Activated T-helper 1 cell treated with anti-CD3 and anti-CD28 coated beads, Interleukin-2, amount 50 U/mL, for 16 hours (primary cell): ENCODE measurements at regions not wholly inside any gene's neighbourhood (a gene's known extent, or its start where the extent isn't known, plus 50 kb on each side); places are given as distances from the start of the nearest gene placed in this dataset.
A peak's percentile ranks its signal among the peaks of the same experiment; 100 is the strongest.

Experiments
- DNase-seq, 2 donors: peaks; one replicate each; pipeline ENCODE4 v3.0.0-alpha.2; 2020; ENCODE audit warnings: low read depth in 1 of 2, low spot score in 1 of 2

DNA sequence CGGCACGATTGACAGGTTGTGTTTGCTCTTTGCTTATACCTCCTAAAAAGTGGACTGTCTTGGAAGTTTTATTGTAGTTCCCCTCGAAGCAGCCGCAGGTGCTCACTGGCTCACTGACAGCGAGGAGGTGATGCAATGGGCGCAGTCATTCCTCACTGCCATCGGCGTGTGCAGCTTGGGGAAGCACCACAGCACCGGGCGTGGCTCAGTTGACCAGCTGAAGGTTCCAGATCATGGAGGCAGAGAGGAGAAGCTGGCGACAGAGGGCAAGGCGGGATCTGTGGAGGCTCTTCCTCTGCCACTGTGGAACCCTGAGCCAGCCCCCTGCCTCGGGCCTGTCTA is 72.1 kb upstream of the TNRC6C start:
- DNase-seq, result no peak

DNA sequence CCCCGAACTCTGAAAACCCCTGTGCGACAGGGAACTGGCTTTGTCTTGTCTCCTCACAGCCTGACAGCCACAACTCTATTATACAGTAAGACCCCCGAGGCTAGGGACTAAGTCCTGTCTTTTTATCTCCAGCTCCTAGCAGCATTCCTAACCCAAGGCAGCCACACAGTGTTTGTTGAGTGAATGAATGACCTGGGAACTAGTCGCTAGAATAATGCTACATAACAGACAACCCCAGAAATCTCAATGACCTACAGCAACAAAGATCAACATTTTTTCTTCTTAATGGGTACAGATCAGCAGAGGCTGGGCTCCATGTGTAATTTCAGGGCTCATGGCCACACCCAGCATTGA is 71.4 kb upstream of the TNRC6C start:
- DNase-seq, result no peak

- peak; percentile 54 to 55 for DNase-seq
Observed at GRCh38 chr17:77887464-77888241, 70.8 kb upstream of the TNRC6C start.

- no peak for DNase-seq
Observed at GRCh38 chr17:77888242-77889134, 70.0 kb upstream of the TNRC6C start.

DNA sequence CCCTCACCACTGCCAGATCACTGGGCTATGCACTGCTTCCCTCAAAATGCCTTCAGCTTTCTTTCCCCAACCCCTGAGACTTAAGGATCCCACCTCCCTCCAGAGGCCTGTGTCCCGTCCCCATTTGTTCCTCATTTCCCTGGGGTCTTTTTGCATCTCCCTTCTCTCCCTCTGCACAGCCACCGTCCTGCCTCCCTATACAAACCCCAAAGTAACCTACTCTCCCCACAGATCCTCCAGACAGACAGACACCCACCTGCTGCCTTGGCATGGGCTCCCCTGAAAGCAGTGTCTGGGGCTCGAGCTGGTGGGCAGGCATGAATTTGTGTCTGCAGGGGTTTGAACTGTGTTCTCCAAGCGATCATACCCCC is 69.4 kb upstream of the TNRC6C start:
- DNase-seq, result no peak

DNA sequence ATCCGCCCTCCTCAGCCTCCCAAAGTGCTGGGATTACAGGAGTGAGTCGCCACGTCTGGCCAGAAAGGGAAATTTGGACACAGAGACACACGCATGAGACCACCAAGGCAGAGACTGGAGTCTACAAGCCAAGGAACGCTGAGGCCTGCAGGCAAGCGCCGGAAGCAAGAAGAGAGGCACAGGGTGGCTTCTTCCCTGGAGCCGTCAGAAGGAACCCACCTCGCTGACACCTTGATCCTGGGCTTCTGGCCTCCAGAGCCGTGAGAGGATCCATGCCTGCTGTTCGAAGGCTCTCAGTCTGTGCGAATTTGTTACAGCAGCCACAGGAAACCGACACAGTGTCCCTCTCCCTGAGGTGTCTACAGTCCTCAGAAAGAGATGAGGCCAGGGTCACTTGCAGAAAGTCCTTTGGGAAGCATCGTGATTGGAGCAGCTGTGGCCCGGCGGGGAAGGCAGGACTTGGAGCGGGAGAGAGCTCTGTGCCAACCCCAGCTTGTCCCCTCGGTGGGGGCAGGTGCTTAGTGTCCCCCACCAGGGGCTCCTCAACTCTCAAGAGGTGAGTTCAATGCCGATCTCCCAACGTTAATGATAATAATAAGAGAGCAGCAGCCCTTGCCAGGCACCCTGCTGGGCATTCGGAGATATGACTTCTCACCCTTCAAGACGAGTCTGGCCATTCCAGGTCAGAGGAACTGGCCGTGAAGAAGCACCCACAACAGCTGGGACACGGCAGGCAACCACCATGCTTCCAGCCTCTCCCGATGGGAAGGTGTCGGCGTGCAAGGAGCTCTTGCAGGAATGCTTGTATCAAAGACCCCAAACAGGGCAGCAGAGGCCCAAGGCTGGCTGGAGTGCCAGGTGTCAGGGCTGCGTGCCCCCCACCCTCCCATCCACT is 68.4 kb upstream of the TNRC6C start:
- no peak for DNase-seq

- DNase-seq, result no peak
Observed at GRCh38 chr17:77890771-77891170, 67.7 kb upstream of the TNRC6C start.

DNA sequence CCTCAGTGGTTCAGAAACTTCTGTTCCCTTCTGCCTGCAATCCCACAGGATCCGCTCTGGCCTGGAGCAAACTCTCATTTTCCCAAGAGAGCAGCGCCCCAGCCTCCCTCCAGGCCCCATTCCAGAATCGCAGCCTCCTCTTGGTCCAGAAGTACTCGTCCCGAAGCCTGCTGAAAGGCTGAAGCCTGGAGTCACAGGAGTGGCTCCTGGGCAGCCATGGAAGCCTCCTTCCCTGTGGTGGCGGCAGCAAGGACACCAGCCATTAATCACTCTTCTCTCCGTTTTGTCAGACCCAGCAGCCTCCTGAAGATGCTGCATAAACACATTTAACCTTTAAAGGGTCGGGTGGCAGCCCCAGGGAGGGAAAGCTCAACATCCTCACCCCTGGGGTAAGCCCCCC is 66.9 kb upstream of the TNRC6C start:
- no peak for DNase-seq

DNA sequence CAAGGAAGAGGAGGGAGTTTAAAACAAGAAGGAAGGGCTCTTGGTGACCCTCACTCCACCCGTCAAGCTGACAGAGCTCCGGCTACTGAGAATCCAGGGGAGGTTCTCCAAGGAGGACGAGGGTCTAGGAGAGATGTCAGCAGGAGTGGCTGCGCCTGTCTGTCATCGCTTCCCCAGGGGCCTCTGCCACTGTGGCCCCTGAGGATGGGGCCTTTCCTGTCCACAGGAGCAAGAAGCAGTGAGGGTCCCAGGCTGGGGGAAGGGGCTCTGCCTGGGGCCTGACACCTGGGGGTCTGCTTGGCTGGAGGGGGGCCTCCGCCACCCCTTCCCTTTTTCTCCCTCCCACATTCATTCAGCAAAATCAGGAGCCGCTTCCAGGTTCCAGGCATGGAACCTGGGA is 66.5 kb upstream of the TNRC6C start:
- DNase-seq, result no peak

DNA sequence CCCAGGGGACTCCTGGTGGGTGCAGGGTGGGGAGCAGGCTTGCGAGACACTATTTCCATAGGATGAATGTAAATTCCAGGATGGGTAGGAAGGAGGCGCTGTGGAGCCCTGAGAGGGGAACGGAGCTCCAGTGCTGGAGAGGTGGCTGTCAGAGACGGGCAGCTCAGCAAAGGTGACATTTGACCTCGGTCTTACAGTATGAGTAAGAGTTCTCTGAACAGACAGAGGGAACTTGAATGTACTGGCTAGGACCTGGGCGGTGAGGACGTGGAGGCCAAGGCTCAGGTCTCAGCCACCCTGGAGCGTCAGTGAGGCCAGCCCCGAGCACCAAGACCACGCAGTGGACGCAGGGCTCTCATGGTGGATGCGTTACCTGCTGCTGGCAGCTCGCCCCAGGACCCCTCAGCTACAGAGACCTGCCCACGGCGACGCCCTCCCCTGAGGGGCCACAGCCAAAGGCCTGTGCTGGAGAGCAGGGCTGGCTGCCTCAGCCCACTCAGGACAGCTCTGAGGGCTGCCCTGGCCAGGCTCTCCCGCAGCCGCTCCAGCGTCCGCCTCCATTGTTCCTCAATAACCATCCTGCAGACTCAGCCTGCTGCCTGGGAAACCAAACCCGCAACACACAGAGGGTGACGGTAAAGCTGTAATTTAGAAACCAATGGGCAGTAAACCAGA is 65.9 kb upstream of the TNRC6C start:
- no peak for DNase-seq

DNA sequence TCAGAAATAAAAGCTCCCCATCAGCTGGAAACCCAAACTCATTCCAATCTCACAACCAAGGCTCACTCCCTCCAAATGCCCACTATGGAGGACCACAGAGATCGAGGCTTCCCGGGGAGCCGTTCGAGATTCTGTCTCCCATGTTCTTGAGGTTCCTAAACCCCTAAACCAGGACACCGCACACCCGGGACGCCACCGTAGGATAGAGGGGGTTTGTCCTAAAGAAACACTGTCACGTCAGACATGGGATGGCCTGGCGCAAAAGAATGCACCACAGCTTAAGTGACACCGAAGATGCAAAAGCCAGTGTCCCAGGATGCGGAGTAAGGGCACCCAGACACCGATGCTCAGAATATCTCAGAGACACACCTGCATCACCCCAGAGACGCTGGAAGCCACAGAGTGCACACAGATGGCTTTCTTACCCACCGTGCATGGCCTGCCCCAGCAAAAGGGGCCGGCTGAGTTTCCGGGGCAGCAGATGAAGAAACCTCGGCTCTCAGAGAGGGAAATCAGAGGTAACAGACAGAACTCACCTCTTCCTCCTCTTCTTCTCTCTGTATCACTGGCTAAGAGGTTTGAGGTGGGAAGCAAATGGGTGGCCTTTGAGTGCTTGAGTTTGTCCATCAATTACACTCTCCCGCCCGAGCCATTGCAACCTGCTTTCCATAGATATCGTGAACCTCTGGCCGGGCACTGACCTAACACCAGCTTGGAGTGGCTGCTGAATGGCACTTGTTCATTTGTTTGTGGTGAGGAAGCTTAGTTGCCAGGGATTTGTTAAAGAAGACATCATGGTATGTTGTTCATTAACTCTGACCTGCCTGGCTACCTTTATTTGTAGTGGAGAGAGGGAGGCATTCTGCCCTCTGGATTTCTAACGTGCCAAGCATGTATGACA is 65.1 kb upstream of the TNRC6C start:
- no peak for DNase-seq

GRCh38 chr17:77894126-77894956 is 64.2 kb upstream of the TNRC6C start:
- DNase-seq, result no peak

- no peak for DNase-seq
Observed at GRCh38 chr17:77897741-77898301, 60.7 kb upstream of the TNRC6C start.

GRCh38 chr17:77898521-77899434 is 59.7 kb upstream of the TNRC6C start:
- no peak for DNase-seq

GRCh38 chr17:77899498-77899897 is 59.0 kb upstream of the TNRC6C start:
- DNase-seq, result no peak

DNA sequence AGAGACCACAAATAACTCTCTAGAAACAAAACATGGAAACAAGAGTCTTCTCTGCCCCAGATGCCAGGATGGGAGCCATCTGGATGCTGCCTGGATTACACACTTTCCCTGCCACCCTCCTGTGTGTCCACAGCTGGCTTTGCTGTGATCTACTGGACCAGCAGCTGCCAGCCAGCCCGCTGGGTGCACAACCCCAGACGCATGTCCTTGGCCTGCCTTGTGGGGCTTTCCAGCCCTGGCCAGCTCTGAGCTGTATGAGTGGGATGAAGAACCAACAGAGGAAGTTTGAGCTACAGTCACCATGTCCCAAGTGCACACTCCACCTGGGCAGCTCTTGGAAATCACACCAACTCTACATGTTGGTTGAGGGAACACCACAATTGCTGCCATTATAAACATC is 57.0 kb upstream of the TNRC6C start:
- no peak for DNase-seq

GRCh38 chr17:77905266-77905665 is 53.2 kb upstream of the TNRC6C start:
- DNase-seq, result no peak

- no peak for DNase-seq
Observed at GRCh38 chr17:77905766-77906165, 52.7 kb upstream of the TNRC6C start.
